ENCODE measurements at regions not wholly inside any gene's neighbourhood (a gene's known extent, or its start where the extent isn't known, plus 50 kb on each side); places are given as distances from the start of the nearest gene placed in this dataset.

GRCh38 chr14:97796511-97796910, 999.3 kb downstream of the VRK1 start:
- TF ChIP-seq CHD4 (IDR thresholded peaks at IDR 0.05; ENCODE audit: borderline replicate concordance, low read length), result no peak
- TF ChIP-seq ZNF709 (CRISPR knock-in tag; IDR thresholded peaks at IDR 0.05), result no peak
- TF ChIP-seq KLF13 (CRISPR knock-in tag; IDR thresholded peaks at IDR 0.05), result no peak
- TF ChIP-seq NR2F1 (CRISPR knock-in tag; IDR thresholded peaks at IDR 0.05), result no peak
- TF ChIP-seq PRDM15 (CRISPR knock-in tag; IDR thresholded peaks at IDR 0.05), result no peak
- no peak for TF ChIP-seq NFIC (IDR thresholded peaks at IDR 0.05; ENCODE audit: low read length)
- TF ChIP-seq HNRNPK (IDR thresholded peaks at IDR 0.05; ENCODE audit: low read depth, low read length, poor library complexity, severe bottlenecking), result no peak
- TF ChIP-seq CTCF (CRISPR knock-in tag; IDR thresholded peaks at IDR 0.05), result no peak
- no peak for TF ChIP-seq ADNP (CRISPR knock-in tag; IDR thresholded peaks at IDR 0.05)
- no peak for TF ChIP-seq ELF4 (CRISPR knock-in tag; IDR thresholded peaks at IDR 0.05; ENCODE audit: borderline replicate concordance)
- no peak for TF ChIP-seq ZNF724P (CRISPR knock-in tag; IDR thresholded peaks at IDR 0.05; ENCODE audit: borderline replicate concordance)
- no peak for TF ChIP-seq PCBP1 (IDR thresholded peaks at IDR 0.05; ENCODE audit: borderline replicate concordance, low read depth, low read length)
- no peak for TF ChIP-seq RBM39 (IDR thresholded peaks at IDR 0.05; ENCODE audit: low read depth, low read length, poor library complexity, severe bottlenecking)

All from HepG2 (cell line).